A673 (cell line): ENCODE measurements at regions not wholly inside any gene's neighbourhood (a gene's known extent, or its start where the extent isn't known, plus 50 kb on each side); places are given as distances from the start of the nearest gene placed in this dataset.
"Not testable (repeated sequence)": the region's sequence is repeated elsewhere in the genome, so short reads cannot be mapped to it uniquely, and the experiment has no call there.

ENCODE experiments used
- BruUV-seq: library from RNA; stranded (reverse); fragments of 400-500 nt; replicated peaks from 2 replicates; lab custom pipeline; 2021; lab: Mats Ljungman, UMichigan
- CTCF ChIA-PET: fragments of 300-600 bp; sonication (Branson Sonifier 250); formaldehyde crosslinking; loops from one replicate; lab custom pipeline; 2022; ENCODE audit warnings: antibody characterized with exemption; lab: Charles Lee
- POLR2A ChIA-PET: fragments of 300-600 bp; sonication (Branson Sonifier 250); formaldehyde crosslinking; loops from one replicate; lab custom pipeline; 2022; ENCODE audit warnings: antibody characterized with exemption; ENCODE audit not compliant: low non-redundant PET; lab: Charles Lee
- DNase-seq: peaks from one replicate; pipeline ENCODE4 v3.0.0-alpha.2; 2015; ENCODE audit warnings: low spot score
- H3K27ac ChIP-seq: fragments of 200-600 bp; sonication (generic); 2 replicates; pipeline ENCODE4 v1.5.1; 2016; ENCODE audit warnings: mixed run types, low read depth, mild to moderate bottlenecking, mixed read lengths, antibody characterized with exemption, low read length; ENCODE audit not compliant: poor library complexity, severe bottlenecking
- H3K27me3 ChIP-seq: fragments of 200-600 bp; sonication (generic); replicated peaks from 2 replicates; pipeline ENCODE4 v1.6.1; 2017; ENCODE audit warnings: mixed run types, low read depth, mild to moderate bottlenecking, mixed read lengths, antibody characterized with exemption, low read length; ENCODE audit not compliant: insufficient read depth, poor library complexity
- H3K36me3 ChIP-seq: fragments of 200-600 bp; sonication (generic); 2 replicates; pipeline ENCODE4 v1.6.1; 2016; ENCODE audit warnings: mixed run types, mild to moderate bottlenecking, mixed read lengths, antibody characterized with exemption, low read length; ENCODE audit not compliant: insufficient read depth, poor library complexity, severe bottlenecking
- H3K4me1 ChIP-seq: fragments of 200-600 bp; sonication (generic); 2 replicates; pipeline ENCODE4 v1.6.1; 2017; ENCODE audit warnings: mixed run types, mild to moderate bottlenecking, mixed read lengths, antibody characterized with exemption, low read length; ENCODE audit not compliant: insufficient read depth, poor library complexity, severe bottlenecking
- H3K4me3 ChIP-seq: fragments of 200-600 bp; sonication (generic); 2 replicates; pipeline ENCODE4 v1.5.1; 2016; ENCODE audit warnings: low read depth, mixed run types, mild to moderate bottlenecking, mixed read lengths, low read length; ENCODE audit not compliant: poor library complexity, severe bottlenecking
- H3K9me3 ChIP-seq: fragments of 200-600 bp; sonication (generic); 2 replicates; pipeline ENCODE4 v1.6.1; 2016; ENCODE audit warnings: mixed run types, low read depth, mild to moderate bottlenecking, mixed read lengths, antibody characterized with exemption, low read length; ENCODE audit not compliant: poor library complexity, severe bottlenecking
- CTCF ChIP-seq: fragments of 300-800, 200-600 bp; sonication (generic); conservative IDR thresholded peaks from 2 replicates; pipeline ENCODE4 v1.5.1; 2017; ENCODE audit warnings: low read depth, mild to moderate bottlenecking, antibody characterized with exemption, low read length, moderate library complexity, mixed read lengths
- EZH2 ChIP-seq: fragments of 200-600 bp; sonication (generic); IDR thresholded peaks from 2 replicates; pipeline ENCODE4 v1.6.1; 2017; ENCODE audit warnings: borderline replicate concordance, low read depth, mild to moderate bottlenecking, mixed read lengths, antibody characterized with exemption, low read length; ENCODE audit not compliant: poor library complexity, severe bottlenecking
- intact Hi-C: fragments of 100-400 bp; cut with micrococcal nuclease; formaldehyde crosslinking; loops from one replicate; pipeline ENCODE4 v1.10.0; 2022; ENCODE audit not compliant: unreplicated experiment

GRCh38 chr10:4226941-4227540 lies 442.0 kb upstream of the KLF6 start:
- H3K27ac ChIP-seq, result no peak overlapping the region
- CTCF ChIA-PET, result no interaction called here
- no peak for DNase-seq

GRCh38 chr10:4224178-4224577 lies 439.2 kb upstream of the KLF6 start:
- Histone ChIP-seq H3K36me3 (no peaks in the 10 kb centered on the region), H3K27me3 (no peaks in the 10 kb centered on the region), H3K4me3 (no peak overlapping the region), H3K4me1 (peaks cover 4% of the 10 kb centered on the region), H3K27ac (no peak overlapping the region), H3K9me3 (no peaks in the 10 kb centered on the region)
- no peak for DNase-seq
- no TSS peak for BruUV-seq
- no peak for TF ChIP-seq CTCF
- no peak for TF ChIP-seq EZH2
- POLR2A ChIA-PET, result no interaction called here
- CTCF ChIA-PET, result no interaction called here
- intact Hi-C loops, result no loop called here

More at GRCh38 chr10:4226941-4227540, 442.0 kb upstream of the KLF6 start:
- Histone ChIP-seq H3K4me3 (no peak overlapping the region), H3K27me3 (no peaks in the 10 kb centered on the region), H3K36me3 (no peaks in the 10 kb centered on the region), H3K9me3 (no peaks in the 10 kb centered on the region), H3K4me1 (no peaks in the 10 kb centered on the region)
- no peak for TF ChIP-seq EZH2
- no peak for TF ChIP-seq CTCF
- intact Hi-C loops, result no loop called here
- BruUV-seq, result no TSS peak
- POLR2A ChIA-PET, result no interaction called here

DNA sequence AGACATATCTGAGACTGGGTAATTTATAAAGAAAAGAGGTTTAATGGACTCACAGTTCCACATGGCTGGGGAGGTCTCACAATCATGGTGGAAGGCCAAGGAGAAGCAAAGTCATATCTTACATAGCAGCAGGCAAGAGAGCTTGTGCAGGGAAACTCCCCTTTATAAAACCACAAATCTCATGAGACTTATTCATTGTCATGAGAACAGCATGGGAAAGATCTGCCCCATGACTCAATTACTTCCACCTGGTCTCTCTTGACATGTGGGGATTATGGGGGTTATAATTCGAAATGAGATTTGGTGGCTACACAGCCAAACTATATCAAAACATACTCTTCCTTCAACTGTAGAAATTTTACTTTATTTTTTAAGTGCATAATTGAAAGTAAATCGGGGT lies 436.3 kb upstream of the KLF6 start:
- H3K27ac ChIP-seq, POLR2A ChIA-PET, H3K4me3 ChIP-seq, DNase-seq, CTCF ChIA-PET, H3K36me3 ChIP-seq, H3K27me3 ChIP-seq, H3K9me3 ChIP-seq, intact Hi-C loops, BruUV-seq: not testable (repeated sequence)
- H3K4me1 ChIP-seq, result peaks cover 13% of the 10 kb centered on the region

GRCh38 chr10:4219901-4220300 lies 434.9 kb upstream of the KLF6 start:
- Histone ChIP-seq H3K27me3 (no peaks in the 10 kb centered on the region), H3K4me3 (no peak overlapping the region), H3K27ac (no peak overlapping the region), H3K36me3 (no peaks in the 10 kb centered on the region), H3K4me1 (peaks cover 19% of the 10 kb centered on the region), H3K9me3 (no peaks in the 10 kb centered on the region)
- no TSS peak for BruUV-seq
- POLR2A ChIA-PET, result no interaction called here
- intact Hi-C loops, result no loop called here
- peak; percentile 49 for DNase-seq
- TF ChIP-seq EZH2 (no peak), CTCF (no peak)
- CTCF ChIA-PET, result no interaction called here
